ENCODE measurements at regions not wholly inside any gene's neighbourhood (a gene's known extent, or its start where the extent isn't known, plus 50 kb on each side); places are given as distances from the start of the nearest gene placed in this dataset.

GRCh38 chr9:124206391-124206790 lies 51.4 kb upstream of the NEK6 start:
- intact Hi-C loops (cut with DNase I): no loop called here

More at GRCh38 chr9:124206391-124206790, 51.4 kb upstream of the NEK6 start:
- ATAC-seq (no peak), DNase-seq (no peak)
- TF ChIP-seq CTCF (IDR thresholded peaks at IDR 0.05): no peak
- Histone ChIP-seq H3K27me3 (no peaks in the 10 kb centered on the region), H3K4me3 (no peak overlapping the region), H3K4me1 (peaks cover 0 to 52% (median 0%) of the 10 kb centered on the region in 9 donors), H3K36me3 (no peaks in the 10 kb centered on the region), H3K27ac (no peak overlapping the region), H3K9me3 (peaks cover 0 to 8% (median 0%) of the 10 kb centered on the region in 11 donors)
- WGBS, 2 donors: 90 to 93% methylated on average over 2 of the region's 2 CpGs

Data from heart right ventricle (tissue), 16 donors.